ENCODE measurements at regions not wholly inside any gene's neighbourhood (a gene's known extent, or its start where the extent isn't known, plus 50 kb on each side); places are given as distances from the start of the nearest gene placed in this dataset.

DNA sequence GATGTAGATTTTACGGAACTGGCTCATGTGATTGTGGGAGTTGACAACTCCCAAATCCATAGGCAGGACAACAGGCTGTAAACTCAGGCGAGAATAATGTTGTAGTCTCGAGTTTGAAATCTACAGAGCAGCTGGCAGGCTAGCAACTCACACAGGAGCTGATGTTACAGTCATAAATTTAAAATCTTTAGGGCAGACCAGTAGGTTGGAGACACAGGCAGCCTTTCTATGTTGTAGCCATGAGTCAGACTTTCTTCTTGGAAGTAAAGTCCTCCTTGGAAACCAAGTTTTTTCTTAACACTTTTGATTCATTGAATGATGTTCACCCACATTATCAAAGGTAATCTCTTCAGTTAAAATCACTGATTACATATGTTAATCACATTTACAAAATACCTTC is 89.1 kb upstream of the ALCAM start:
- TF ChIP-seq, protein P1, sequence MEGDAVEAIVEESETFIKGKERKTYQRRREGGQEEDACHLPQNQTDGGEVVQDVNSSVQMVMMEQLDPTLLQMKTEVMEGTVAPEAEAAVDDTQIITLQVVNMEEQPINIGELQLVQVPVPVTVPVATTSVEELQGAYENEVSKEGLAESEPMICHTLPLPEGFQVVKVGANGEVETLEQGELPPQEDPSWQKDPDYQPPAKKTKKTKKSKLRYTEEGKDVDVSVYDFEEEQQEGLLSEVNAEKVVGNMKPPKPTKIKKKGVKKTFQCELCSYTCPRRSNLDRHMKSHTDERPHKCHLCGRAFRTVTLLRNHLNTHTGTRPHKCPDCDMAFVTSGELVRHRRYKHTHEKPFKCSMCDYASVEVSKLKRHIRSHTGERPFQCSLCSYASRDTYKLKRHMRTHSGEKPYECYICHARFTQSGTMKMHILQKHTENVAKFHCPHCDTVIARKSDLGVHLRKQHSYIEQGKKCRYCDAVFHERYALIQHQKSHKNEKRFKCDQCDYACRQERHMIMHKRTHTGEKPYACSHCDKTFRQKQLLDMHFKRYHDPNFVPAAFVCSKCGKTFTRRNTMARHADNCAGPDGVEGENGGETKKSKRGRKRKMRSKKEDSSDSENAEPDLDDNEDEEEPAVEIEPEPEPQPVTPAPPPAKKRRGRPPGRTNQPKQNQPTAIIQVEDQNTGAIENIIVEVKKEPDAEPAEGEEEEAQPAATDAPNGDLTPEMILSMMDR (IDR thresholded peaks at IDR 0.05; ENCODE audit: borderline replicate concordance, extremely low read depth, low read length, poor library complexity, severe bottlenecking), result no peak
- no peak for TF ChIP-seq EZH2 (IDR thresholded peaks at IDR 0.05; ENCODE audit: borderline replicate concordance, low read depth, low read length, severe bottlenecking)
